ENCODE measurements at regions not wholly inside any gene's neighbourhood (a gene's known extent, or its start where the extent isn't known, plus 50 kb on each side); places are given as distances from the start of the nearest gene placed in this dataset.

DNA sequence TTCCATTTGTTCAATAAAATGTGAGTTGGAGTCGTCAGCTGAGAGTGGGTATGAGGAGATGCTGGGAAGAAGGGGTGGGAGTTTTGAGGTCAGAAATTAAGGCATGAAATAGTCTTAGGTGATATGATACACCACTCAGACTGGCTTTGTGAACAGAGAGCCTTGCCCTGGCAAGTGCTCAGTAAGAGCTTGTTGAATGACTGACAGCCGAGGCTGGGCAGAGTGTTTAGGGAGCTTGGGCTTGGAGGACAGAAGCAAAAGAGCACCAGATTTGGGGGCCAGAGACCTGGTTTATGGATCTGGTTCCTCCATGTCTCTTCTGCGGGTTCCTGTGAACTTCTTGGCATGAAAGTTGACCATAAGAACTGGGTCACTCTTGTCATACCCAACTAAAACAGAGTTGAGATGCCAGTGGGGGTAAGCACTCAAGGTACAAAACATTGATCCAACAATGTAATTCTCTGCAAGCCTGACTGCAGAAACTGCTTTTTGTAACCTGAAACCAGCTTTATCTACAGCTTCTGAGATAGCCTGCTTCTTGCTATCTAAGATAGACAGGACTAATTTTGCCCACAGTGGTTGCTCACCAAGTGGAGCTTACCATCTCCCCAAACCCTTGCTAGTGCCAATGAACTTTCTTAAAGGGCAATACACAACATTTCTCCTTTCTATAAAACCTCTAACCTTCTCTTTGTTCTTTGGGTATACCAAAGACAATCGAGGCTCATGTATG is 126.4 kb downstream of the TENT5C start:
- TF ChIP-seq, protein P1, sequence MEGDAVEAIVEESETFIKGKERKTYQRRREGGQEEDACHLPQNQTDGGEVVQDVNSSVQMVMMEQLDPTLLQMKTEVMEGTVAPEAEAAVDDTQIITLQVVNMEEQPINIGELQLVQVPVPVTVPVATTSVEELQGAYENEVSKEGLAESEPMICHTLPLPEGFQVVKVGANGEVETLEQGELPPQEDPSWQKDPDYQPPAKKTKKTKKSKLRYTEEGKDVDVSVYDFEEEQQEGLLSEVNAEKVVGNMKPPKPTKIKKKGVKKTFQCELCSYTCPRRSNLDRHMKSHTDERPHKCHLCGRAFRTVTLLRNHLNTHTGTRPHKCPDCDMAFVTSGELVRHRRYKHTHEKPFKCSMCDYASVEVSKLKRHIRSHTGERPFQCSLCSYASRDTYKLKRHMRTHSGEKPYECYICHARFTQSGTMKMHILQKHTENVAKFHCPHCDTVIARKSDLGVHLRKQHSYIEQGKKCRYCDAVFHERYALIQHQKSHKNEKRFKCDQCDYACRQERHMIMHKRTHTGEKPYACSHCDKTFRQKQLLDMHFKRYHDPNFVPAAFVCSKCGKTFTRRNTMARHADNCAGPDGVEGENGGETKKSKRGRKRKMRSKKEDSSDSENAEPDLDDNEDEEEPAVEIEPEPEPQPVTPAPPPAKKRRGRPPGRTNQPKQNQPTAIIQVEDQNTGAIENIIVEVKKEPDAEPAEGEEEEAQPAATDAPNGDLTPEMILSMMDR (IDR thresholded peaks at IDR 0.05; ENCODE audit: low read length) = no peak
- no peak for TF ChIP-seq EZH2 (IDR thresholded peaks at IDR 0.05; ENCODE audit: borderline replicate concordance, low read length)
